ENCODE measurements at regions not wholly inside any gene's neighbourhood (a gene's known extent, or its start where the extent isn't known, plus 50 kb on each side); places are given as distances from the start of the nearest gene placed in this dataset.

DNA sequence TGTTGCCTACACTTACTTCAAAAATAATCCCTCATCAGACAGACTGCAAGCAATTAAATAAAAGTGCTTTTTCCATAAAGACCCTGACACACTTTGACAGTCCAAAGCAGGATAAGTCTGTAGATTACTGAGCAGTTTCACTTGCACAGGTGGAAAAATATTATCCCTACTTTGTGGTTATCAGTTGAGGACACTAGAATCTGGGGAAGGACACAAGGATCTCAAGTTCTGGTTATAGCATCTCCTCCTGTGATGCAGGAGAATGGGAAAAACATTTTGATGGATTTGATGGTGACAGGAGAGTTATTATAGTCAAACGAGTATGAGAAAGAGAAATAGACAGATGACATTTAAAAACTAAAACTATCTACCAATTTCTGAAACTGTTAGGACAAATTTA, 122.9 kb upstream of the PCDH9 start:
- TF ChIP-seq CBX8 (IDR thresholded peaks at IDR 0.05) (no peak), POLR2A (IDR thresholded peaks at IDR 0.05; ENCODE audit: low read length) (no peak), JUN (IDR thresholded peaks at IDR 0.05) (no peak), CEBPB (IDR thresholded peaks at IDR 0.05) (no peak), SREBF2 (IDR thresholded peaks at IDR 0.05) (no peak), EP300 (IDR thresholded peaks at IDR 0.05) (no peak), HEYL (CRISPR knock-in tag; IDR thresholded peaks at IDR 0.05) (no peak), MYC (IDR thresholded peaks at IDR 0.05; ENCODE audit: borderline replicate concordance, low read length) (no peak), CBX2 (IDR thresholded peaks at IDR 0.05; ENCODE audit: borderline replicate concordance, low read depth) (no peak), ZC3H11A (IDR thresholded peaks at IDR 0.05) (no peak), KDM1A (IDR thresholded peaks at IDR 0.05; ENCODE audit: low read depth) (no peak), EHF (CRISPR knock-in tag; IDR thresholded peaks at IDR 0.05) (no peak)
- TF ChIP-seq, protein P1, sequence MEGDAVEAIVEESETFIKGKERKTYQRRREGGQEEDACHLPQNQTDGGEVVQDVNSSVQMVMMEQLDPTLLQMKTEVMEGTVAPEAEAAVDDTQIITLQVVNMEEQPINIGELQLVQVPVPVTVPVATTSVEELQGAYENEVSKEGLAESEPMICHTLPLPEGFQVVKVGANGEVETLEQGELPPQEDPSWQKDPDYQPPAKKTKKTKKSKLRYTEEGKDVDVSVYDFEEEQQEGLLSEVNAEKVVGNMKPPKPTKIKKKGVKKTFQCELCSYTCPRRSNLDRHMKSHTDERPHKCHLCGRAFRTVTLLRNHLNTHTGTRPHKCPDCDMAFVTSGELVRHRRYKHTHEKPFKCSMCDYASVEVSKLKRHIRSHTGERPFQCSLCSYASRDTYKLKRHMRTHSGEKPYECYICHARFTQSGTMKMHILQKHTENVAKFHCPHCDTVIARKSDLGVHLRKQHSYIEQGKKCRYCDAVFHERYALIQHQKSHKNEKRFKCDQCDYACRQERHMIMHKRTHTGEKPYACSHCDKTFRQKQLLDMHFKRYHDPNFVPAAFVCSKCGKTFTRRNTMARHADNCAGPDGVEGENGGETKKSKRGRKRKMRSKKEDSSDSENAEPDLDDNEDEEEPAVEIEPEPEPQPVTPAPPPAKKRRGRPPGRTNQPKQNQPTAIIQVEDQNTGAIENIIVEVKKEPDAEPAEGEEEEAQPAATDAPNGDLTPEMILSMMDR (IDR thresholded peaks at IDR 0.05): no peak
- TF ChIP-seq, protein P2, sequence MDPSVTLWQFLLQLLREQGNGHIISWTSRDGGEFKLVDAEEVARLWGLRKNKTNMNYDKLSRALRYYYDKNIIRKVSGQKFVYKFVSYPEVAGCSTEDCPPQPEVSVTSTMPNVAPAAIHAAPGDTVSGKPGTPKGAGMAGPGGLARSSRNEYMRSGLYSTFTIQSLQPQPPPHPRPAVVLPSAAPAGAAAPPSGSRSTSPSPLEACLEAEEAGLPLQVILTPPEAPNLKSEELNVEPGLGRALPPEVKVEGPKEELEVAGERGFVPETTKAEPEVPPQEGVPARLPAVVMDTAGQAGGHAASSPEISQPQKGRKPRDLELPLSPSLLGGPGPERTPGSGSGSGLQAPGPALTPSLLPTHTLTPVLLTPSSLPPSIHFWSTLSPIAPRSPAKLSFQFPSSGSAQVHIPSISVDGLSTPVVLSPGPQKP (IDR thresholded peaks at IDR 0.05; ENCODE audit: low read depth, low read length): no peak
